IMR-90 (cell line): ENCODE measurements at regions not wholly inside any gene's neighbourhood (a gene's known extent, or its start where the extent isn't known, plus 50 kb on each side); places are given as distances from the start of the nearest gene placed in this dataset.

Experiments used
- BHLHE40 ChIP-seq: fragments of 150-350 bp; IDR thresholded peaks from 2 replicates; pipeline ENCODE4 v1.6.1; 2016; ENCODE audit warnings: mild to moderate bottlenecking, low read depth, low read length
- CEBPB ChIP-seq: IDR thresholded peaks from 2 replicates; pipeline ENCODE4 v1.6.1; 2012; ENCODE audit warnings: low read depth, low read length, improper control_type of control experiment
- CTCF ChIP-seq: conservative IDR thresholded peaks from 2 replicates; pipeline ENCODE4 v1.5.1; 2012; ENCODE audit warnings: mild to moderate bottlenecking, low read depth, low read length, improper control_type of control experiment
- ELK1 ChIP-seq: fragments of 150-350 bp; IDR thresholded peaks from 2 replicates; pipeline ENCODE4 v1.6.1; 2016; ENCODE audit warnings: low read depth, mild to moderate bottlenecking, low read length, moderate library complexity, borderline replicate concordance
- MXI1 ChIP-seq: IDR thresholded peaks from 2 replicates; pipeline ENCODE4 v1.6.1; 2012; ENCODE audit warnings: low read depth, mild to moderate bottlenecking, low read length, moderate library complexity, borderline replicate concordance
- NFE2L2 ChIP-seq: fragments of 150-350 bp; IDR thresholded peaks from 2 replicates; pipeline ENCODE4 v1.6.1; 2016; ENCODE audit warnings: low read depth, mild to moderate bottlenecking, low read length
- POLR2A ChIP-seq: IDR thresholded peaks from 2 replicates; pipeline ENCODE4 v1.6.1; 2012; ENCODE audit warnings: mild to moderate bottlenecking, low read depth, low read length
- RAD21 ChIP-seq: IDR thresholded peaks from 2 replicates; pipeline ENCODE4 v1.6.1; 2012; ENCODE audit warnings: low read length, improper control_type of control experiment
- RCOR1 ChIP-seq: IDR thresholded peaks from 2 replicates; pipeline ENCODE4 v1.6.1; 2012; ENCODE audit warnings: mild to moderate bottlenecking, low read length, improper control_type of control experiment; ENCODE audit not compliant: insufficient replicate concordance
- RFX5 ChIP-seq: IDR thresholded peaks from 2 replicates; pipeline ENCODE4 v1.8.0; 2012; ENCODE audit warnings: low read depth, mild to moderate bottlenecking, low read length, moderate library complexity
- SMC3 ChIP-seq: fragments of 150-350 bp; IDR thresholded peaks from 2 replicates; pipeline ENCODE4 v1.6.1; 2016; ENCODE audit warnings: low read depth, mild to moderate bottlenecking, antibody characterized with exemption, low read length, moderate library complexity
- USF2 ChIP-seq: fragments of 150-350 bp; IDR thresholded peaks from 2 replicates; pipeline ENCODE4 v1.6.1; 2017; ENCODE audit warnings: mild to moderate bottlenecking, antibody characterized with exemption, low read length, low read depth

- TF ChIP-seq CTCF (no peak), POLR2A (no peak), BHLHE40 (no peak), USF2 (no peak), ELK1 (no peak), RAD21 (no peak), RCOR1 (no peak), MXI1 (no peak), RFX5 (no peak), SMC3 (no peak), NFE2L2 (no peak), CEBPB (no peak)
Observed at GRCh38 chr3:193778676-193779075, 185.7 kb downstream of the OPA1 start.
